ENCODE measurements at regions not wholly inside any gene's neighbourhood (a gene's known extent, or its start where the extent isn't known, plus 50 kb on each side); places are given as distances from the start of the nearest gene placed in this dataset.
A peak's percentile ranks its signal among the peaks of the same experiment; 100 is the strongest.
"Not testable (repeated sequence)": the region's sequence is repeated elsewhere in the genome, so short reads cannot be mapped to it uniquely, and the experiment has no call there.

- no peak for DNase-seq
Observed at GRCh38 chr5:17989036-17989435, 354.8 kb downstream of the TAF11L14 start.

- DNase-seq: peak; percentile 18 to 37
Observed at GRCh38 chr5:17989567-17990563, 355.6 kb downstream of the TAF11L14 start.

GRCh38 chr5:17991775-17992174 is 357.5 kb downstream of the TAF11L14 start:
- peak; percentile 16 to 51 for DNase-seq

- no peak for DNase-seq
Observed at GRCh38 chr5:17992291-17992690, 358.0 kb downstream of the TAF11L14 start.

- no peak for DNase-seq
Observed at GRCh38 chr5:17995997-17996396, 361.7 kb downstream of the TAF11L14 start.

GRCh38 chr5:17999858-18000257 is 365.6 kb downstream of the TAF11L14 start:
- DNase-seq: no peak

- no peak for DNase-seq
Observed at GRCh38 chr5:18000744-18001143, 366.5 kb downstream of the TAF11L14 start.

- no peak for DNase-seq
Observed at GRCh38 chr5:18003312-18003711, 369.1 kb downstream of the TAF11L14 start.

- no peak for DNase-seq
Observed at GRCh38 chr5:18003784-18004183, 369.5 kb downstream of the TAF11L14 start.

- DNase-seq: not testable (repeated sequence)
Observed at GRCh38 chr5:18006235-18006634, 372.0 kb downstream of the TAF11L14 start.

- no peak for DNase-seq
Observed at GRCh38 chr5:18008940-18009339, 374.7 kb downstream of the TAF11L14 start.

- peak in 1 of 2 experiments; percentile 12 for DNase-seq
Observed at GRCh38 chr5:18010053-18010452, 375.8 kb downstream of the TAF11L14 start.

- DNase-seq: no peak
Observed at GRCh38 chr5:18018472-18018871, 384.2 kb downstream of the TAF11L14 start.

- DNase-seq: no peak
Observed at GRCh38 chr5:18023275-18023674, 389.0 kb downstream of the TAF11L14 start.

GRCh38 chr5:18023986-18024385 is 389.7 kb downstream of the TAF11L14 start:
- DNase-seq: no peak

GRCh38 chr5:18024542-18024941 is 390.3 kb downstream of the TAF11L14 start:
- no peak for DNase-seq

GRCh38 chr5:18027241-18027867 is 393.1 kb downstream of the TAF11L14 start:
- no peak for DNase-seq

GRCh38 chr5:18028036-18028435 is 393.8 kb downstream of the TAF11L14 start:
- no peak for DNase-seq

- DNase-seq: no peak
Observed at GRCh38 chr5:18032744-18033143, 398.5 kb downstream of the TAF11L14 start.

- DNase-seq: no peak
Observed at GRCh38 chr5:18036531-18036930, 402.3 kb downstream of the TAF11L14 start.

- no peak for DNase-seq
Observed at GRCh38 chr5:18037718-18038117, 403.5 kb downstream of the TAF11L14 start.

- DNase-seq: no peak
Observed at GRCh38 chr5:18043344-18043743, 409.1 kb downstream of the TAF11L14 start.

- DNase-seq: peak; percentile 64 to 77
Observed at GRCh38 chr5:18048449-18048848, 414.2 kb downstream of the TAF11L14 start.

GRCh38 chr5:18050345-18050744 is 416.1 kb downstream of the TAF11L14 start:
- no peak for DNase-seq
